CD4-positive, alpha-beta T cell (primary cell): ENCODE measurements at regions not wholly inside any gene's neighbourhood (a gene's known extent, or its start where the extent isn't known, plus 50 kb on each side); places are given as distances from the start of the nearest gene placed in this dataset.

ENCODE experiments used
- ATAC-seq: fragments of 200-7000 bp; cut with Tn5 transposase; one replicate; pipeline ENCODE4 v1.10.0; 2022; ENCODE audit warnings: mild to moderate bottlenecking; ENCODE audit not compliant: poor library complexity
- CTCF ChIA-PET: fragments of 350-600 bp; sonication (Branson Sonifier 250); formaldehyde crosslinking; loops from one replicate; lab custom pipeline; 2021; ENCODE audit warnings: antibody characterized with exemption, inconsistent platforms; lab: Charles Lee
- POLR2A ChIA-PET: fragments of 350-600 bp; sonication (Branson Sonifier 250); formaldehyde crosslinking; loops from one replicate; lab custom pipeline; 2021; ENCODE audit warnings: antibody characterized with exemption, inconsistent platforms; lab: Charles Lee
- DNase-seq, 14 experiments: peaks; one replicate each; pipeline ENCODE4 v3.0.0-alpha.2; 2013 to 2020; ENCODE audit warnings: mixed read lengths in 2 of 14
- H3K27ac ChIP-seq, 2 donors: one replicate each; pipeline versions ENCODE4 v1.5.1 to v1.7.0; 2013; ENCODE audit warnings: low read length in 2 of 2, low read depth in 1 of 2, mild to moderate bottlenecking in 1 of 2
- H3K27me3 ChIP-seq, 2 experiments: 1 replicate in 1 of 2; 2 replicates in 1 of 2; pipeline versions ENCODE4 v1.6.1 to v1.7.0; 2013; ENCODE audit warnings: low read length in 2 of 2, control low read depth in 1 of 2, mild to moderate bottlenecking in 1 of 2, moderate library complexity in 1 of 2; ENCODE audit not compliant: insufficient read depth in 2 of 2, control insufficient read depth in 1 of 2
- H3K36me3 ChIP-seq: one replicate; pipeline ENCODE4 v1.6.1; 2013; ENCODE audit warnings: low read length, control low read depth; ENCODE audit not compliant: insufficient read depth
- H3K4me1 ChIP-seq: one replicate; pipeline ENCODE4 v1.6.1; 2013; ENCODE audit warnings: low read length, control low read depth; ENCODE audit not compliant: insufficient read depth
- H3K4me3 ChIP-seq: one replicate; pipeline ENCODE4 v1.5.1; 2013; ENCODE audit warnings: mild to moderate bottlenecking, low read length, moderate library complexity
- H3K9me3 ChIP-seq, 2 experiments: 1 replicate in 1 of 2; 2 replicates in 1 of 2; pipeline versions ENCODE4 v1.6.1 to v1.7.0; 2013; ENCODE audit warnings: low read length in 2 of 2, mild to moderate bottlenecking in 2 of 2, control low read depth in 1 of 2, moderate library complexity in 1 of 2; ENCODE audit not compliant: control insufficient read depth in 1 of 2, insufficient read depth in 1 of 2
- H3K27ac Mint-ChIP-seq: one replicate; pipeline ENCODE4 v1.8.0; 2020; ENCODE audit warnings: mixed read lengths
- H3K27me3 Mint-ChIP-seq: one replicate; pipeline ENCODE4 v1.8.0; 2021; ENCODE audit warnings: mixed read lengths
- H3K36me3 Mint-ChIP-seq: one replicate; pipeline ENCODE4 v1.8.0; 2021; ENCODE audit warnings: low read depth, mixed read lengths
- H3K4me1 Mint-ChIP-seq: one replicate; pipeline ENCODE4 v1.8.0; 2021; ENCODE audit warnings: low read depth, mixed read lengths
- H3K4me3 Mint-ChIP-seq: one replicate; pipeline ENCODE4 v1.8.0; 2020; ENCODE audit warnings: mild to moderate bottlenecking, mixed read lengths
- H3K9me3 Mint-ChIP-seq: one replicate; pipeline ENCODE4 v1.8.0; 2020; ENCODE audit warnings: mixed read lengths
- CTCF ChIP-seq: fragments of 200-600 bp; IDR thresholded peaks from one replicate; pipeline ENCODE4 v1.8.0; 2022; ENCODE audit warnings: antibody characterized with exemption, mild to moderate bottlenecking
- intact Hi-C, 2 experiments: fragments of 100-400 bp; cut with DNase I in 1 of 2; cut with micrococcal nuclease in 1 of 2; formaldehyde crosslinking; loops; one replicate each; pipeline versions ENCODE4 v1.15.1 to v1.9.0; 2023 to 2025; cut with DNase I, micrococcal nuclease

DNA sequence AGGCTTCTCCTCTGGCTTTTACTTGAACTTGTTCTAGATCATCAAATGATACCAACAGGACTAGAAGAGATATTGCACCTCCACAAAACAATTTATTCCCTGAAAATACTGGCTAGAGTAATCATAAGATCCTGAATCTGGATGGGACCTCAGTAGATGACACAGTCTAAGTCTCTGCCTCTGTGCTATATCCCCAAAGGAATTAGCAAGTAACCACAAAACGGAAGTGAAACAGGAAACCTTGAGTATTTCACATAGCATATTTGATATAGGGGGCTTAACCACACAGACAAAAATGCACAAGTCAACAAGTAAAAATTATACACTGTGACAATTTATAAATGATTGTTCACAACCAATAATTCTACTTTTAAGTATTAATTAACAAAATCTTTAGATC is 456.9 kb upstream of the TNP1 start:
- peaks cover 20% of the 10 kb centered on the region for H3K4me1 Mint-ChIP-seq
- Histone ChIP-seq H3K4me3 (no peak overlapping the region), H3K4me1 (peaks cover 3% of the 10 kb centered on the region), H3K27ac (no peak overlapping the region), H3K36me3 (no peaks in the 10 kb centered on the region), H3K27me3 (no peaks in the 10 kb centered on the region), H3K9me3 (no peaks in the 10 kb centered on the region)
- H3K4me3 Mint-ChIP-seq = no peak overlapping the region
- DNase-seq (peak in 3 of 14 experiments; percentile 4 to 34 (median 34)), ATAC-seq (no peak)
- CTCF ChIA-PET = no interaction called here
- H3K27ac Mint-ChIP-seq = no peak overlapping the region
- POLR2A ChIA-PET = no interaction called here
- no peaks in the 10 kb centered on the region for H3K9me3 Mint-ChIP-seq
- H3K36me3 Mint-ChIP-seq = no peaks in the 10 kb centered on the region
- intact Hi-C loops = no loop called here
- H3K27me3 Mint-ChIP-seq = no peaks in the 10 kb centered on the region
- TF ChIP-seq CTCF = no peak

- peaks cover 20% of the 10 kb centered on the region for H3K4me1 Mint-ChIP-seq
- H3K4me3 Mint-ChIP-seq = no peak overlapping the region
- intact Hi-C loops = no loop called here
- H3K4me3 ChIP-seq = no peak overlapping the region
- H3K27me3 ChIP-seq = no peaks in the 10 kb centered on the region
- H3K27ac ChIP-seq = no peak overlapping the region
- ChIA-PET POLR2A (no interaction called here), CTCF (no interaction called here)
- no peaks in the 10 kb centered on the region for H3K9me3 Mint-ChIP-seq
- no peaks in the 10 kb centered on the region for H3K36me3 ChIP-seq
- ATAC-seq (no peak), DNase-seq (no peak)
- H3K27ac Mint-ChIP-seq = no peak overlapping the region
- no peaks in the 10 kb centered on the region for H3K36me3 Mint-ChIP-seq
- peaks cover 3% of the 10 kb centered on the region for H3K4me1 ChIP-seq
- H3K9me3 ChIP-seq = no peaks in the 10 kb centered on the region
- no peaks in the 10 kb centered on the region for H3K27me3 Mint-ChIP-seq
- no peak for TF ChIP-seq CTCF
Observed at GRCh38 chr2:217314021-217314460, 454.2 kb upstream of the TNP1 start.

DNA sequence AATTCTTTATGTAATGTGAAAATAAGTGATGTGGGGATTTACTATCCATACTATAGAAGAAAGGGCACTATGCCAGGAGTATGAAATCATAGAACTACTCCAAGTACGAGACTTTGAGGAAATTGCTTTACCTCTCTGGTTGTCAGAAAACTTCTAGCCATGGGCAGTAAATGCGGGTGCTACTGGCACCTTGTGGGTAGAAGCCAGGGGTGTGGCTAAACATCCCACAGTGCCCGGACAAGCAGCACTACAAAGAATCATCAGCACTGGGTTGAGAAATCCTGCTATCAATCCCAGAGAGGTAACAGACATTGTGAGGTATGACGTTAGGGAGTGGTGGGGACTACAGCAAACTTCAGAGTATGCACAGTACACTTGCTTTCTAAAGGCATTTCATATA is 453.5 kb upstream of the TNP1 start:
- POLR2A ChIA-PET = no interaction called here
- intact Hi-C loops = no loop called here

More for the DNA sequence above, 453.5 kb upstream of the TNP1 start:
- no peak overlapping the region for H3K4me3 Mint-ChIP-seq
- H3K4me1 Mint-ChIP-seq = peaks cover 20% of the 10 kb centered on the region
- H3K27ac Mint-ChIP-seq = no peak overlapping the region
- H3K9me3 Mint-ChIP-seq = no peaks in the 10 kb centered on the region
- ATAC-seq = no peak
- TF ChIP-seq CTCF = no peak
- Histone ChIP-seq H3K9me3 (no peaks in the 10 kb centered on the region), H3K4me1 (peaks cover 3% of the 10 kb centered on the region), H3K4me3 (no peak overlapping the region), H3K27me3 (no peaks in the 10 kb centered on the region), H3K36me3 (no peaks in the 10 kb centered on the region), H3K27ac (no peak overlapping the region)
- H3K36me3 Mint-ChIP-seq = no peaks in the 10 kb centered on the region
- DNase-seq = no peak
- H3K27me3 Mint-ChIP-seq = no peaks in the 10 kb centered on the region
- CTCF ChIA-PET = no interaction called here
